ENCODE measurements at regions not wholly inside any gene's neighbourhood (a gene's known extent, or its start where the extent isn't known, plus 50 kb on each side); places are given as distances from the start of the nearest gene placed in this dataset.
A peak's percentile ranks its signal among the peaks of the same experiment; 100 is the strongest.

GRCh38 chr18:41789001-41789400 lies 166.0 kb upstream of the PIK3C3 start:
- H3K4me1 Mint-ChIP-seq = no peaks in the 10 kb centered on the region
- Histone ChIP-seq H3K4me1 (ENCODE audit: control insufficient read depth, insufficient read depth, low read length) (no peaks in the 10 kb centered on the region), H3K4me3 (ENCODE audit: low read length) (no peak overlapping the region), H3K27ac (ENCODE audit: low read depth, low read length) (no peak overlapping the region), H3K36me3 (ENCODE audit: control insufficient read depth, insufficient read depth, low read length) (no peaks in the 10 kb centered on the region), H3K27me3 (ENCODE audit: control insufficient read depth, insufficient read depth, low read length, poor library complexity, severe bottlenecking) (no peaks in the 10 kb centered on the region), H3K9me3 (ENCODE audit: control insufficient read depth, low read length) (no peaks in the 10 kb centered on the region), H3K9ac (ENCODE audit: extremely low read depth, low read length, poor library complexity, severe bottlenecking) (no peak overlapping the region)
- no peak overlapping the region for H3K4me3 Mint-ChIP-seq
- H3K36me3 Mint-ChIP-seq (ENCODE audit: low read depth) = no peaks in the 10 kb centered on the region
- DNase-seq = no peak
- TF ChIP-seq CTCF (conservative IDR thresholded peaks at IDR 0.05) = no peak
- H3K27ac Mint-ChIP-seq = no peak overlapping the region
- peaks cover 3% of the 10 kb centered on the region for H3K9me3 Mint-ChIP-seq
- 84 to 100% methylated on average over 1 to 2 of the region's 2 CpGs for WGBS, 2 experiments (ENCODE audit: insufficient coverage in 1 of 2, insufficient read length in 1 of 2)
- no peaks in the 10 kb centered on the region for H3K27me3 Mint-ChIP-seq (ENCODE audit: insufficient read depth)

GRCh38 chr18:41783879-41784278 lies 171.2 kb upstream of the PIK3C3 start:
- no peaks in the 10 kb centered on the region for H3K27me3 ChIP-seq (ENCODE audit: control insufficient read depth, insufficient read depth, low read length, poor library complexity, severe bottlenecking)
- Mint-ChIP-seq H3K4me1 (peaks cover 12% of the 10 kb centered on the region), H3K27ac (no peak overlapping the region), H3K27me3 (ENCODE audit: insufficient read depth) (no peaks in the 10 kb centered on the region), H3K9me3 (peaks cover 4% of the 10 kb centered on the region), H3K36me3 (ENCODE audit: low read depth) (peaks cover 2% of the 10 kb centered on the region), H3K4me3 (no peak overlapping the region)
- peak; percentile 17 for TF ChIP-seq CTCF (conservative IDR thresholded peaks at IDR 0.05)
- H3K9me3 ChIP-seq (ENCODE audit: control insufficient read depth, low read length) = no peaks in the 10 kb centered on the region
- DNase-seq = no peak
- WGBS, 2 experiments (ENCODE audit: insufficient coverage in 1 of 2, insufficient read length in 1 of 2) = 83% methylated on average over 1 of the region's 1 CpG; no CpG with 5 or more reads in 1 of the 2 experiments
- H3K4me3 ChIP-seq (ENCODE audit: low read length) = no peak overlapping the region
- no peaks in the 10 kb centered on the region for H3K36me3 ChIP-seq (ENCODE audit: control insufficient read depth, insufficient read depth, low read length)
- H3K4me1 ChIP-seq (ENCODE audit: control insufficient read depth, insufficient read depth, low read length) = no peaks in the 10 kb centered on the region
- no peak overlapping the region for H3K9ac ChIP-seq (ENCODE audit: extremely low read depth, low read length, poor library complexity, severe bottlenecking)
- H3K27ac ChIP-seq (ENCODE audit: low read depth, low read length) = no peak overlapping the region

GRCh38 chr18:41783065-41783818 lies 171.8 kb upstream of the PIK3C3 start:
- H3K9me3 Mint-ChIP-seq = peaks cover 4% of the 10 kb centered on the region
- Histone ChIP-seq H3K4me1 (ENCODE audit: control insufficient read depth, insufficient read depth, low read length) (no peaks in the 10 kb centered on the region), H3K36me3 (ENCODE audit: control insufficient read depth, insufficient read depth, low read length) (no peaks in the 10 kb centered on the region), H3K4me3 (ENCODE audit: low read length) (no peak overlapping the region), H3K27ac (ENCODE audit: low read depth, low read length) (no peak overlapping the region), H3K9ac (ENCODE audit: extremely low read depth, low read length, poor library complexity, severe bottlenecking) (no peak overlapping the region), H3K9me3 (ENCODE audit: control insufficient read depth, low read length) (no peaks in the 10 kb centered on the region), H3K27me3 (ENCODE audit: control insufficient read depth, insufficient read depth, low read length, poor library complexity, severe bottlenecking) (no peaks in the 10 kb centered on the region)
- H3K4me3 Mint-ChIP-seq = no peak overlapping the region
- WGBS, 2 experiments (ENCODE audit: insufficient coverage in 1 of 2, insufficient read length in 1 of 2) = 84 to 88% methylated on average over 2 to 5 of the region's 5 CpGs
- peaks cover 12% of the 10 kb centered on the region for H3K4me1 Mint-ChIP-seq
- peaks cover 2% of the 10 kb centered on the region for H3K36me3 Mint-ChIP-seq (ENCODE audit: low read depth)
- no peak overlapping the region for H3K27ac Mint-ChIP-seq
- no peak for TF ChIP-seq CTCF (conservative IDR thresholded peaks at IDR 0.05)
- no peaks in the 10 kb centered on the region for H3K27me3 Mint-ChIP-seq (ENCODE audit: insufficient read depth)
- no peak for DNase-seq

Data from endodermal cell (in vitro differentiated cells).